HG03039 (cell line): ENCODE measurements at regions not wholly inside any gene's neighbourhood (a gene's known extent, or its start where the extent isn't known, plus 50 kb on each side); places are given as distances from the start of the nearest gene placed in this dataset.

Source experiments
- ATAC-seq: cut with Tn5 transposase; IDR thresholded peaks from one replicate; pipeline ENCODE4 v1.9.1; 2021; ENCODE audit warnings: mild to moderate bottlenecking, moderate library complexity; ENCODE audit not compliant: unreplicated experiment

DNA sequence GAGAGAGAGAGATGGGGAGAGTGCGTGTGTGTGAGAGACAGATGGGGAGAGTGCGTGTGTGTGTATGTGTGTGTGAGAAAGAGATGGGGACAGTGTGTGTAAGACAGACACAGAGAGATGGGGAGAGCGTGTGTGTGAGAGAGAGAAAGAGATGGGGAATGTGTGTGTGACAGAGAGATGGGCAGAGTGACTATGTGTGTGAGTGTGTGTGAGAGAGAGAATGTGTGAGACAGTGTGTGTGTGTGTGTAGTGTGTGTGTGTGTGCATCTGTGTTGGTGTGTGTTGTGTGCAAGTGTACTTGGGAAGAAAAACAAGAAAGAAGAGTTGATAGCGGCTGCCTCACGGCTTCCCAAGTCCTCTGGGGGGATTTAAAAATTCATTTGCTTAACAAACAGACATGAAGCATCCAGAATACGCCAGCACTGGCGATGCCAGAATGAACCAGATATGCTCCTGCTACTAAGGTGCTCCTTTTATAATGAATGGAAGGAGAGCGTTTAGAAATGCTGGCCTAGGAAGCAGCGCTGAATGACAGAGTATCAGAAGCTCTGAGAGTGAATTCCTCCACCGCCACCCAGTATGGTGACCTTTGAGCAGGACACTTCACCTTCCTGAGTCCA lies 186.1 kb upstream of the TSC22D2 start:
- no peak for ATAC-seq

DNA sequence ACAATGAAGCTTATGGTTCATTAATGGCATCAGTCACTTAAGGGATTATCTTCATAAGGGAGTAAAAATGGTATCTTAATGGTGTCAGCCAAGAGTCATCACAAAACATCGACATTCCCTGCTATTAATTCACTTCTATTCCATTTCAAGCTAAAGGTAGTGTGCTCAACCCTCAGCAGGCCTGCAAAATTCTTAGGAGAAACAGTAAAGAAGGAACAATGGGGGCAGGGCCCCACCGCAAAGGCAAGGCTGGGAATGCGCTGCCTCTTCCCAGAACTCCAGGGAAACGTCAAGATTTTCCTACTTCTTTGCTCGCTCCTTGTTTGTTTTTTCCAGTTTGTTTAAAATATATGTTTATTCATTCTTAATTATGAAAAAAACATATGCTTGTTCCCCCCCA lies 187.3 kb upstream of the TSC22D2 start:
- ATAC-seq = no peak

DNA sequence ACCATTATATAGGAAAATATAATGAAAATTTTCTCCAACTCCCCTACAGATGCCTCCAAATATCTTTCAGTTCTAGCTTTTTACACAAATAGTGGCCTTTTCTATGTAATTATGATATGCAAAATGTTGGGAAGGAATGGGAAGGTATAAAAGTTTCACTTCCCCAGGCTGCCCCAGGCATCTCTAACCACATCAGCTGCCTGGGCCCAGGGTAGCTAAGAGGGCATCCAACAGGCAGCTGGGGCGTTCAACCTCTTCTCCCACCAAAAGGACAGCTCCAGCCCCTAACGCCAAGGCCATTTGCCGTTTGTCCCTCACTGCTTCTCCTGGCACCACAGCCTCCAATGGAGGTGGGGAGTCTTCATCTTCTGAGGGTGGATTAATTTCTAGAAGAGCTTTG lies 188.1 kb upstream of the TSC22D2 start:
- no peak for ATAC-seq

DNA sequence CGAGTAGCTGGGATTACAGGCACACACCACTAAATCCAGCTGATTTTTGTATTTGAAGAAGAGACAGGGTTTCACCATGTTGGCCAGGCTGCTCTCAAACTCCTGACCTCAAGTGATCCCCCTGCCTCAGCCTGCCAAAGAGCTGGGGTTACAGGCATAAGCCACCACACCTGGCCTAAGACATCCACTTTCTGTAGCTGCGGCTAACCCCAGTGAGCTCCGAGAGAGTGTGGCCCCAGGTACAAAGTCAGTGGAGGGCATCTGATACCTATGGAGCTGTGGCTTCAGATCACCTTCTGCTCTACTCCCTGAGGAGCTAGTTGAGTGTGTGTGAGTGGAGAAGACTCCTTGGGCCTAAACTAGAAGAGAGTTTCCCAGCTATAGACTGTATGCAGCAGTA lies 189.3 kb upstream of the TSC22D2 start:
- ATAC-seq = no peak

DNA sequence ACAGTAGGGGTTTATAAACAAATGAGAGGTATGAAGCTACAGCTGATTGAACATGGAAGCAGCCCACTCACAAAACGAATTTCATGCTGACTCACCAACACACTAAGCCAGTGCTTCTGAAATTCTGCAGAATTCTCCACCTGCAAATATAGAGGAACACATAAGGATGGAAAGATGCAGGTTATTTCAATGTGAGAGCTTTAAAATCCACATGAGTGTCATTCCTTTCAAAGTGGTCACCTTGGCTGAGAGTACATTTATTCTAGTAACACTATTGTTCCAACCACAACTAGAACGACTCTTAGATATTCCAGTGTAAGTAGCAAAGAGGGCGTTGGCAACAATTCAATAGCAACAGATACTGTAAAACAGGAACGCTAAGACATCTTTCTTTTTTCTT lies 189.9 kb upstream of the TSC22D2 start:
- no peak for ATAC-seq

GRCh38 chr3:150217691-150218090 lies 190.4 kb upstream of the TSC22D2 start:
- ATAC-seq = no peak

- ATAC-seq = no peak
Measured at GRCh38 chr3:150216866-150217600, 191.1 kb upstream of the TSC22D2 start.

DNA sequence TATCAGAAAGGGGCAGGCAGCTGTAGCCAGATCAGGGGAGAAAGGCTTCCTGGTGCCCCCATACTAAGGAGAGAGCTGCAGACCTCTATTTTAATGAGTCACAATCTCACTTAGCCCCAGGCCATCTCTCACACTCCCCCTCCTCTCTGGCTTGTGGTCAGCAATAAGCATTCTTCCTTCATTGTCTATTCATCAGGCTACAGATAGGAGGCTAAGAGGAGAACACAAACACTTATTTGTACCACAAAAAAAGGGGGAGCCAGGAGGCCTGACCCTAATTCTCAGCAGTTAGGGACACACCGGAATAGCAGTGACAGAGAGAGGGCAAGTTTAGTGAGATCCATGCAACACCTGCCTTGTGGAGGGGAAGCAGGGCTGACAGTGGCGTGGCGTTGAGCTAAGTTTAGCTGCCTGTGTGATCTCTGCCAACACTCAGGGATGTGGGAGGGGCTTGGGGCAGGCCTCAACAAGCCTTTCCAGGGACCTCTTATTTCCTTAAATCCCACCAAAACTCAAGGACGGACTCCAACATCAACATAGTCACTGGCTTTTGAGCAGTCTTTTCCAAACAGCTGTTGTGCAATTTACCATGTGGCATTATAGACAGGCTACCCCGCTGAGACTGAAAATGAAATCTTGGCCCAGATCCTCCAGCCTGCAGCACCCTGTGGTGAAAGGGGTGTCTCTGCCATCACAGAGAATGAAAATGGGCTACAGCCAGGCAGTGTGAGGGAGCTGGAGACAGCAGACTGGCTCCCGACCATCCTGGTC lies 191.9 kb upstream of the TSC22D2 start:
- no peak for ATAC-seq

DNA sequence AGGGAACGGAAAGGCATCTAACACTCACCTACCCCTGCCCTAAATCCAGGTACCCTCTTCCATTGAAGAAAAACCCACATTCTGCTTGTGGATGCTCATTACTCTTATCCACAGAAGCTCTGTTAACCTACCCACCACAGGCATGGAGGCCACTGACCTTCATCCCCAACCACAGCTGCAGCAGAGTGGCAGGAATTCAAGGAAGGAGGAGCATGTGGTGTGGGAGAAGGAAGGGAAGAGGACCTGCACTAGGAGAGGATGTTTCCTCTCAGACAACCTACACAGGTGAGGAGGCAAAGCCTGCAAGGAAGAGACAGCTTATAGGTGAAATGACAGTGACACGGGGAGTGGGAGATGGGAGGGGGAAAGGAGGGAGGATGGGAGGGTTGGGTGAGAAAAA lies 192.5 kb upstream of the TSC22D2 start:
- no peak for ATAC-seq

DNA sequence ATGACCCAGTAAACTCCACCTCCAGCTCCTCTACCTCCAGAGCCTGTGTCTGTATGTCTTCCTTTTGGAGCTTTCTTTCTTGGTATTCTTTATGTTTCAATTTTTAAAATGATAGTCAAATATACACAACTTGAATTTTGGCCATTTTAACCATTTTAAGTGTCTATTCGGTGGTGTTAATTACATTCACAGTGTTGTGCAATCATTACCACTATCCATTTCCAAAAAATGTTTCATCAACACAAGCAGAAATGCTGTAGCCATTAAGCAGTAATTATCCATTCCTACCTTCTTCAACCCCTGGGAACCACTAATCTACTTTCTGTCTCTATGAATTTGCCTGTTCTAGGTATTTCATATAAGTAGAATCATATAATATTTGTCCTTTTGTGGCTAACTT lies 194.5 kb upstream of the TSC22D2 start:
- ATAC-seq = no peak

GRCh38 chr3:150210461-150211110 lies 197.5 kb upstream of the TSC22D2 start:
- ATAC-seq = no peak

- ATAC-seq = no peak
Measured at GRCh38 chr3:150203273-150203672, 204.8 kb upstream of the TSC22D2 start.

- ATAC-seq = no peak
Measured at GRCh38 chr3:150202711-150203110, 205.4 kb upstream of the TSC22D2 start.

- ATAC-seq = no peak
Measured at GRCh38 chr3:150194957-150195356, 213.1 kb upstream of the TSC22D2 start.

GRCh38 chr3:150194513-150194912 lies 213.6 kb upstream of the TSC22D2 start:
- no peak for ATAC-seq

GRCh38 chr3:150184426-150185071 lies 213.9 kb upstream of the PFN2 start:
- ATAC-seq = no peak

GRCh38 chr3:150183678-150184425 lies 213.2 kb upstream of the PFN2 start:
- peak; percentile 58 for ATAC-seq

- ATAC-seq = no peak
Measured at GRCh38 chr3:150180334-150180733, 209.6 kb upstream of the PFN2 start.

DNA sequence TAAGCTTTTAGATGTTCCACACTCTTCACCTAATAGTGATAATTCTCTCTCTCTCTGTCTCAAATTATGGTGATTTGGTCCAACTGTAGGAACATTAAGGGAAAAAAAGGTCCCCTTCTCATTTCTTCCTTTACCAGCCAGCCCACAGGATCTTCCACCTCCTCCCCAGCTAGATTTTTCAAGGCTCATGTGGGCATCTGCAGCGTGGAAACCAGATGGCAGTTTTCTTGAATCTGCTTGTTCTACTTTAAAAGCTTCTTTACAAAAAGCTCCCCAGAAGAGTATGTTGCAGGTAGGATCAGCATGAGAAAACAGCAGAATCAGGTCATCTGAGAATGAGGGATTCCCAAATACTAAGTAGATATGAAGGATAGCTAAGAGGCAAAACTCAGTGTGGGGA lies 208.6 kb upstream of the PFN2 start:
- ATAC-seq = no peak

DNA sequence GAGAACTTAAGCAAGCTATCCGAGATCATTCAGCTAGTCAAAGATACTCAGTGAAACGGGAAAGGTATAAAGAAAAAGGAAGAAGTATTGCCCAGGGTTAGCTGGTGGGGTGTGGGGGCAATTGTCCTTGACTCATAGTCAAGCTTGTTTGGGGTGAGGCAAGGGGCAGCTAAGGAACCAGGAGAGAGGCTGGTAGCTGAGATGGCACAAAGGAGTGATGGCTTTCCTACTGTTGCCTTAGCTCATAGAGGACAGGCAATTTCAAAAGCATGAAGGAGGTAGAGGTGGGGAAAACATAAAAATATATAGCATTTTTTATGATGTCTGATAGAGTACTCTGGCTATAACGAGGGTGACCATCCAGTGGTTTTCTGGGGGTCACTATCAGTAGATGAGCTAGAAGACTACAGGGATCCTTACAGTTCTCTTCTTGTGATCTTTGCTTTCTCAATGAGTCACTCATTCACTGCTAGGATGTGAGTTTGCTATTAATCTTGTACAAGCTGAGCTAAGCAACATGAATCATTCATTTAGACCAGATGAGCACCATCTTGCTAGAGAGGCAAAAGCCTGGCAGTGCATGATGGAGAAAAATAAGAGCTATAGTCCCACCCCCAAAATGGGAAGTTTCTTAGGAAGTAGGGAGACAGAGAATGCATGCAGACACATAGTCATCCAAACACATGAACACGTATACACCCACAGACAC lies 207.1 kb upstream of the PFN2 start:
- no peak for ATAC-seq
